ENCODE measurements at regions not wholly inside any gene's neighbourhood (a gene's known extent, or its start where the extent isn't known, plus 50 kb on each side); places are given as distances from the start of the nearest gene placed in this dataset.

DNA sequence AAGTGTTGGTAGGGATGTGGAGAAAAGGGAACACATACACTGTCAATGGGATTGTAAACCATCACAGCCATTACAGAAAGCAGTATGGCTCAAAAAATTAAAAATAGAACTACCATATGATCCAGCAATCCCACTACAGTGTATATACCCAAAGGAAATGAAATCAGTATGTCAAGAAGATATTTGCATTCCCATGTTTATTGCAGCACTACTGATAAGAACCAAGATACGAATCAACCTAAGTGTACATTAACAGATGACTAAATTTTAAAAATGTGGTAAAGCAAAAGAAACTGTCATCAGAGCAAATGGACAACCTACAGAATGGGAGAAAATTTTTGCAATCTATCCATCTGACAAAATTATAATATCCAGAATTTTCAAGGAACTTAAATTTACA lies 290.4 kb downstream of the IPMK start:
- TF ChIP-seq, protein P1, sequence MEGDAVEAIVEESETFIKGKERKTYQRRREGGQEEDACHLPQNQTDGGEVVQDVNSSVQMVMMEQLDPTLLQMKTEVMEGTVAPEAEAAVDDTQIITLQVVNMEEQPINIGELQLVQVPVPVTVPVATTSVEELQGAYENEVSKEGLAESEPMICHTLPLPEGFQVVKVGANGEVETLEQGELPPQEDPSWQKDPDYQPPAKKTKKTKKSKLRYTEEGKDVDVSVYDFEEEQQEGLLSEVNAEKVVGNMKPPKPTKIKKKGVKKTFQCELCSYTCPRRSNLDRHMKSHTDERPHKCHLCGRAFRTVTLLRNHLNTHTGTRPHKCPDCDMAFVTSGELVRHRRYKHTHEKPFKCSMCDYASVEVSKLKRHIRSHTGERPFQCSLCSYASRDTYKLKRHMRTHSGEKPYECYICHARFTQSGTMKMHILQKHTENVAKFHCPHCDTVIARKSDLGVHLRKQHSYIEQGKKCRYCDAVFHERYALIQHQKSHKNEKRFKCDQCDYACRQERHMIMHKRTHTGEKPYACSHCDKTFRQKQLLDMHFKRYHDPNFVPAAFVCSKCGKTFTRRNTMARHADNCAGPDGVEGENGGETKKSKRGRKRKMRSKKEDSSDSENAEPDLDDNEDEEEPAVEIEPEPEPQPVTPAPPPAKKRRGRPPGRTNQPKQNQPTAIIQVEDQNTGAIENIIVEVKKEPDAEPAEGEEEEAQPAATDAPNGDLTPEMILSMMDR (IDR thresholded peaks at IDR 0.05) = no peak
- TF ChIP-seq EZH2 (IDR thresholded peaks at IDR 0.05; ENCODE audit: borderline replicate concordance, insufficient read depth, low read depth, low read length, poor library complexity, severe bottlenecking) = no peak
